ENCODE measurements at regions not wholly inside any gene's neighbourhood (a gene's known extent, or its start where the extent isn't known, plus 50 kb on each side); places are given as distances from the start of the nearest gene placed in this dataset.
"Not testable (repeated sequence)": the region's sequence is repeated elsewhere in the genome, so short reads cannot be mapped to it uniquely, and the experiment has no call there.

DNA sequence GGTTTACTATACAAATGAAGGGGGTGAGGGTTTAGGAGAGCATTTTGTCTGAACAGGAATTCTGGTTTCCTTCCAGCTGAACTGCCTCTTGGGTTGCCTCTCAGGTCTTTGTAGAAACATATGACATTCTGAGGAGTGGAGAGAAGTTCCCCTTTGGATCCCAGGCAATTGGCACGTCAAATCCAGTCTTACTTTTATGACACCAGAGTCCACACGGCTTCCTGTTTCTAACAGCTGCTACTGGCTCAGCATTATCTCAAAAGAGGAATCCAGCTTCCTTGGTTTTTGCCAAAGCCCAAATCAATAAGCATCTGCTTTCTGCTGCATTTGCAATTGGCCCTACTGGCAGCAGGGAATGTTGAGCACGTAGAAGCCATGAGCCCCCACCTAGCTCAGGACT, 97.6 kb upstream of the FAM20A start:
- DNase-seq: no peak

DNA sequence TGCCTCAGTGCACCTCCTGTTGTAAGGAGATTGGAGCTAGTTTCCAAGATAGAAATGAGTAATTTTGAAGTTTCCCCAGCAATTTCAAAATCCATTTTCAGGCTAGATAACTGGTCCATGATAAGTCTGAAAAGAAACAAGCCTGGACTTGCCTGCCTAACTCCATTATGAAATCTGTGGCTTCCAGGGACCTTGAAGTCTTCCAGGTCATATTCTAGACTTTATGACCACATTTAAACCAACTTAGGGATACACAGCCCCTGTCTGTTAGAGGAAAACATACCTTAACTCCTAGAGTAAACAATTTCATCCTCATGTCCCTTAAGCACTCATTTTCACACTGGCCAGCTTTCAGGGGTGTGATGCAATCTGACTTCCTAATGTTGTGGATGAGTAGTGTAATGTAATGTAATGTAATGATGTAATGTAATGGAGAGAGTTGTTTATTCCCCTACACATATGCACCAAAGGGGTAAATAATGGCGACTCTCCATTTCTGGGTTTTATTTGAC, 96.7 kb upstream of the FAM20A start:
- DNase-seq: no peak

DNA sequence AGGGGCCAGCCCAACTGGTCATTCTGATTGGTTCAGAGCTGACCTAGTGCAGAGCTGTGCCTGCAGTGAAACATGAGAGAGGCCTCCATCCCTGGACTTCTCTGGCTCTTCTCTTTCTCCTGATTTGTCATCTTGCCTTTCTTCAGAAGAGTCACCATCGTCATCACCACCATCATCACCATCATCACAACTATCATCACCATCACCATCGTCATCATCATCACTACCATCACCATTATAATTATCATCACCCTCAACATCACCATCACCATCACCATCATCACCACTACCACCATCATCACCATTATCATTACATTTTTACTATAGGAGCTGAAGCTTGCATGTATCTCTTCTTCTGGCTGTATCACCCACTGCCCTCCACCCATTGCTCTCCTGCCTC, 94.5 kb upstream of the FAM20A start:
- DNase-seq: no peak

DNA sequence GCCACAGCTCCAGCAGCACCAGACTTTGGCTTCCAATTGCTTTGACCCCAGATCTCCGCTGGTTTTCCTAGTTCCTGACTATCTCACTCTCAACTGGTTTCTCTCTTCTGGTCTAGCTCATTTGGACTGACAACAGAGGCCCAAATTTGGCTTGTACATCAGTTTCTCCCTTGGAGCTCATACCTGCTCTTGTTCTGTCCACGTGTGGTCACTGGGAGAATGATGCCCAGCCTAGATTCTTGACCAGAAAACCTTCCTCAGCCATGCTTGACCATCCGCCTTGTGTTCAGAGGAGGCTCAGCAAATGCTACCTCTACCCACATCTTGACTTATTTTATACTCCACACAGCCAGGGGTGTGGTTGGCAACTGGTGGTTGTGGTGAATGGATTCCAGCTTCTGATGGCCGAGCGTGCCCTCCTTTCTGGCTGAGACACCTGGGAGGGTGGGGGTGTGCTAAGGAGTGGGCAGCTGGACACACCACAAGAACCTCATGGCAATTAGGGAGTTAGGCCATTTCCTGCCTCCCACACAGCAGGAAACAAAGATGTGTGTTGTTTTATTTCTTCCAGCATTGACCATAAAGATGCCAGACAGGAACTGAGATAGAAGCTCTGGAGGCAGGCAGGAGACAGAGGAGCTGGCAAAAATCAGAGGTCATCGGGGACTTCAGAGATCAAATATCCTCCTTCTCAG, 93.8 kb upstream of the FAM20A start:
- no peak for DNase-seq

DNA sequence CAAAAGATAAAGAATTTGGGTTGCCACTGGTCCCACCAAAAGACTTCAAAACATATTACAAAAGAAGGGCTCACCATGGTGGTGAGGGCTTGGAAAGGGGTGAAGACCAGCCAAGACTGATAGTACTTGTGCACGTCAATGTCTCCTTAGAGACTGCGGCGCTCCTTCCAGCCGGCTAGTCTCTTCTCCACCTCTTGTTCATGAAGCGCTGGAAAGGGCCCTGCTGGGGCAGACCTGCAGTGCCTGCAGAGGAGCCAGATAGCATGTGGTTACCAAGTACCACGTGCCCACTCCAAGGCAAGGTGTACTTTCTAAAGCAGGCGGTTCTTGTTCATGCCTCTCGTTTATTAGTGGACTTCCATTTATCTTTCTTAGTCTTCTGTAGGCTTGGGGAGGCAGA, 92.7 kb upstream of the FAM20A start:
- DNase-seq: no peak

DNA sequence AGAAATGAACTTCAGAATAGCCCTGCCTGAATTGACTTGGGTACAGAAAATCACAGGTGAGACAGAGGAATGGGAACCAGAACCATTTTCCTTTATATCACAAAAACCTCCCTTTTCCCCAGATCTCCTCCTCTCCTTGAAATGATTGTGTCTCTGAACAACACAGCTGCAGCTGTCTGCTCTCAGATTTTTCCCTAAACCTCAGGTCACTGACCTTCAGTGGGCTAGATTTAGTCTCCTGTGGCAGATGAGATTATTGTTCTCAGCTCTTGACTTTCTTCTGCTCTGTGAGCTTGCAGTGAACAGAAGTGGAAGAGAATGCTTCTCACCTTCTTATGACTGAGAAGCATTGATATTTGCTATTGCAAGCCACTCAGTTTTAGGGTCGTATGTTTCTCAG, 92.3 kb upstream of the FAM20A start:
- no peak for DNase-seq

DNA sequence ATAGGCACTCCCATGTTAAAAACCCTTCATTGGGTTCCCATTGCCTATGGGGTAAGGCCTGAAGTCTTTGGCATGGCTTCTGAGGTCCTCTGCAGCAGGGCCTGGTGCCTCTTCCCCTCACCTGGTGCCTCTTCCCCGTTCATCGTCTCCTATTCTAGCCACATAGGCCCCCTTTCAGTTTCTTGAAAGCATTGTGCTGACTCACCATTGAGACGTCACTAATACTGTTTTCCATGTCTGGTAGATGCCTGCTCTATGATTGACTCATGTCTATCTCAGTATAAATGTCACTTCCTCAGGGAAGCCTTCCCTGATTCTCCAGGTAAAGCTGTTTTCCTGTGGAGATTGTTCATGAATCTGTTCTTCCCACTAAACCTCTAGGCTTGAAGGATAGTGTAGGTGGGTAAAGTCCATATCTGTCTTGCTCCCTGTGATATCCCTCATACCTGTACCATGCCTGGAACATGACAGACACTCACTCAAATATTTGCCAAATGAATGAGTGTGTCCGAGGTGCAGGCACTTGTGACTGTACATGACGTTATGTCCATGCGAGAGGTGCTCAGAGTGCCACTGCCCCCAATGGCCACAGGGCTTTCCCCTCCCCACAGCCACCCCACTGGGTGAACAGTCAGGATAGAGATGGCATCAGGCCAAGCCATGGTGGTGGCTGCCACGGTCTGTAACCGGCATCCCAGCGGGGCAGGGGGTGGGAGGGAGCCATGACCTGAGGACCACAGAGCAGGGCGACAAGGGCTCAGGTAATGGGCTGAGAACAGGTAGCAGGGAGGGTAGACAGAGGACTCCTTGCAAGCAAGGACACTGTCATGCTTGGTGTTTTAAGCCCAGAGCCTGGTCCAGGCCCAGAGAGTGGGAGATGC, 85.2 kb upstream of the FAM20A start:
- DNase-seq: no peak

DNA sequence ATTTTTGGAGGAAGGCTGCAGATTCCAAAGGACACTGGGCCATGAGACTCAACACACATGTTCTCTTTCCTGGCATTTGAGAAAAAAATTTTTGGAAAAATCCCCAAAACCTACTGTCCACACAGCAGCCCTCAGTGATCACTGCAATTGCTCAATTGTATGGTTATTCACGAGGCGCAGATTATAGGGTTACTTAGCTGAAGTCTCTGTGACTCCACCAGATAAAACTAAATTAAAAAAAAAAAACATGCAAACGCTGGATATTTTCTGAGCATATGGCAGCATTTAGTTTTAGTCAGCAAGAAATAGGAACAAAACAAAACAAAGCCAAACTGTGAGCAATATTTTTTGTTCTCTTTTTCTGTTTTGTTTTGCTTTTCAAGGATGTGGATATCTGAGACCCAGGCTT, 83.8 kb upstream of the FAM20A start:
- DNase-seq: no peak

DNA sequence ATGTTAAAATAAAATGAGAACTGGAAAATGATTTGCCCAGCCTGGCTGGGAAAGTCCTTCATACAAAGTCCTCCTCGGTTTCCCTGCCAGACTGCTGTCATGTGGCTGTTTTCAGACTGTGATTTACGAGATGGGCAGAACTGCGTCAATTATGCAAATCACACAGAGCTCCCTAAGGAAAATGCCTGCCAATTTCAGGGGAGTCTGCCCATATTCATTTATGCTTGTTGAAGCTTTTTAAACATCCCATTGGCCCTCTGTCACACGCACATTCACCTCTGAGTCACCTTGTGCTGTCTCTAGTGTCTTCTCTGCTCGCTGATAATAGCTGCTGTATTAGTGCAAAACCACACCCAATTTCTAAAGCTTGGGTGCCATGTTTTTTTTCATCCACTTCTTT, 81.7 kb upstream of the FAM20A start:
- no peak for DNase-seq

DNA sequence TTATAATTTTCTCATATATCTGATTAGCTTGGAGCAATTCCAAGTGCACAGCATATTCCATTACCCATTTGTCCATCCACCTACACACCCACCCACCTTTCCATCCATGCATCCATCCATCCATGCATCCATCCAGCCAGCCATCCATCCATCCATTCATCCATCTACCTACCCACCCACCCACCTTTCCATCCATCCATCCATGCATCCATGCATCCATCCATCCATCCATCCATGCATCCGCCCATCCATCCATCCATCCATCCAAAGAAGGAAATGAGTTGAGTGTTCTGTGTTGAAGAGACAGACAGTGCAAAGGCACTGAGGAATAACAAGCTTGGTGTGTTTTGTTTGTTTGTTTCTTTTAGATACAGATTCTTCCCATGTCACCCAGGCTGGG, 78.7 kb upstream of the FAM20A start:
- no peak for DNase-seq

DNA sequence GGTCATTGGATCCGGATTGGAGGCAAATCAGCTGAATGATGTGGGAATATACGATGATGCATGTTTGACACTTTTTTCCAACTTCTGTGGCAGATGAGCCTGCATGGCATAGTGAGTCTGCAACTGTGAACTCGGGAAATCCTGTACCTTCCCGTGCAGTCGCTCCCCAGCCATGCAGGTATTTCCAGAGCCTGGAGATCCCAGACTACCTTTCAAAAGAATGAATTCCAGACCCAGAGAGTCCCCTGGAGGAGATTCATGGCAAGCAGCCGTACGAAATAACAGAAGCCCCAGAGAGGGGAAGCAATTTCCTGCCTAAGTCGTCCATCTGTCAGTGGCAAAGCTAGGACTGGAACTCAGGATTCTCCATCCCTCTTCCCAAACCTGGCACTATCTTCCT, 75.7 kb upstream of the FAM20A start:
- DNase-seq: no peak

DNA sequence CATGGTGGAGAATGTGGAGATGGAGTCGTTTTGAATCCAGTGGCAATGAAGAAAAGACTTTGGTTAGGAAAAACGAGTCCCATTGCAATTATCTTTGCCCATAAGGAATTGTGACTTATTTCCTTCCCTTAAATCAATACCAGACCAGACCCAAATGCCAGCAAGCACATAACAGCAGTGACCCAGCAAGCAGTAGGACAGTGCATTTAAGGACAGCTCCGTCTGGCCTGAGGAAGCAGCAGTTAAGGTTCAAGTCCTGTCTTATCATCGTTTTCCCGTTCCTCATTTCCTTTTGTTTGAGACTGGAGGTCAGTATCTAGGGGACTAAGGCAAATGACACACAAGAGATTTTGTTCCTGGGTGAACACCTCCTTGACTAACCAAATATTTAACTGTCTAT, 74.6 kb upstream of the FAM20A start:
- DNase-seq: no peak

DNA sequence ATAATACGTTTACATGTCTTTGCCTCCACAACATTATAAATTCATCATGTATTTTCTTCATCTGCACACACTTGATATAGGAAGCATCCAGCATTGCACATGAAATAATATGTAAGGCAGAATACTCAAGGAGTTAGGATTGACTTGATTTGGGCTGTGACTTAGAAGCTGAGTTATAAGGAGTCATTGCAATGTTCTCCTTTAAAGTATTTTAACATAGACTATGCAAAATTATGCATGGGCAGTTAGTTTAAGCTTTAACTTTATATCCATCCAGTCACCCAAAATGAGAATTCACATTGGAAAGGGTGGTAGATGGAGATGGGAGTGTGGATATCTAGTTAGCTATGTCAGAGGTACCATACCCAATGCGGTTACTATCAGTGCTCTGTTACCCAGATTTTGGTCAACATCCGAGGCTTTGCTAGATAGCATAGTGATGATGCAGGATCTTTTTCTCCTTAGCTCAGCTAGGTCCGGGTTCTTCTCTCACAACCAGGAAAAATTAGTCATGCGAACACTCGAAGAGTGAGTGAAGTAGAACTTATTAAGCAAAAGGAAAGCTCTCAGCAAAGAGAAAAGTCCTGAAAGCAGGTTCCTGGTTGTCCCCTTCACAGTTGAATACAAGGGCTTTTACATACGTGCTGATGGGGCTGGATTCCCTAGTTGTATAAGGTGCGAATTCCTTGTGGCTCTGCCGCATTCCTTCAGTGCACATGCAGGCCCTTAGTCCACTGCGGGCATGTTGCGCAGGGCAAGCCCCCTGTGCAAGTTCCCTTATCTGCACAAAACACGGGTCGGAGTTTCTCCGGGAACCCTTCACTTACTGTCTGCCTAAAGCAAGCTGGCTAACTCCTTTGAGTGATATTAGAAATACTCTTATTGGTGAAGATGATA, 73.1 kb upstream of the FAM20A start:
- no peak for DNase-seq

DNA sequence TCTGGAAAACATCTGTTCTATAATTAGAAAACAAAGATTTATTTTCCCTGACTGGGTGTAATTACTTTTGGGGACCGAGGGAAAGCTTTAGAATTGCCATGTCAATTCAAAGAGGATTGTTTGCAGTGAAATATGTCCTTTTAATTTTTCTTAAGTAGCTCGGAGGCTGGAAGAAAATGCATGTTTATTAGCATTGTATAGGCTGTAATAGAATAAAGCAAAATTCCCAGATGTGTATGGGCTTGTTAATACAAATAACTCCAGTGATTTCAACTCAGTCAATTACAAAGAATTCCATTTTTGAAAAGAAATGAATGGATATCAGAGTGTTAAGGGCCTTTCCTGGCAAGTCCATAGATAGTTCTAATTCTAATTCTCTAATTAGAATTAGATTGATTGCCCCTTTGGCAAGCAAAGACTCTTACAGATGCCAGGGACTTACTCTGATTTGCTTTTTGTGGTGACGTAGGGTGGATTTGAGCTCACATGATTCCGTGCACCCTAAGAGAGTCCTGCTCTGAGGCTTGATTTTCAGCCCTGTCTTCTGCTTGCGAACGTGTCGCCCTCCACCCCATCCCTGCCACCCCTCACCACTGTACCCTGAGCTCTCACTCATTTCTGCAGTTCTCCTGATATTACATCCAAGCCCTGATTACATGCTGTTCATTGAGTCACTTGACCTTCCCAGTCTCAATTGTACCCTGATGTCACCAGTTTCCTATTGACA, 70.0 kb upstream of the FAM20A start:
- no peak for DNase-seq

DNA sequence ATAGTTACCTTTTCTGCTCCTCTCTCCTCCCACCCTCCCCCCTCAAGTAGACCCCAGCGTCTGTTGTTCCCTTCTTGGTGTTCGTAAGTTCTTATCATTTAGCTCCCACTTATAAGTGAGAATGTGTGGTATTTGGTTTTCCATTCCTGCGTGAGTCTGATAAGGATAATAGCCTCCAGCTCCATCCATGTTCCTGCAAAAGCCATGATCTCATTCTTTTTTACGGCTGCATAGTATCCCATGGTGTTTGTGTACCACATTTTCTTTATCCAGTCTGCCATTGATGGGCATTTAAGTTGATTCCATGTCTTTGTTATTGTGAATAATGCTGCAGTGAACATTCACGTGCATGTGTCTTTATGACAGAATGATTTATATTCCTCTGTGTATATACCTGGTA, 65.3 kb upstream of the FAM20A start:
- DNase-seq: not testable (repeated sequence)

DNA sequence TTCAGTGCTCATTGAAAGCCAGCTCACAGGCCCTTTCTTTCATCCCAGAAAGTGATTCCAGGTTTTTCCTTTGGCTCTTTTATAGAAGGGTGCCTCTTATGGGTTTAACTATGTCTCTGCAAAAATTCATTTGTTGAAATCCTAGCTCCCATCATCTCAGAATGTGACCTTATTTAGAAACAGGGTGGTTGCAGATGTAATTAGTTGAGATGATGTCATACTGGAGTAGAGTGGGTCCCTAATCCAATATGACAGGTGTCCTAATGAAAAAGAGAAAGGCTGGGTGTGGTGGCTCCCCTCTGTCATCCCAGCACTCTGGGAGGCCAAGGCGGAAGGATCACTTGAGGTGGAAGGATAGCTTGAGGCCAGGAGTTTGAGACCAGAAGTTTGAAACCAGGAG, 64.2 kb upstream of the FAM20A start:
- DNase-seq: no peak

DNA sequence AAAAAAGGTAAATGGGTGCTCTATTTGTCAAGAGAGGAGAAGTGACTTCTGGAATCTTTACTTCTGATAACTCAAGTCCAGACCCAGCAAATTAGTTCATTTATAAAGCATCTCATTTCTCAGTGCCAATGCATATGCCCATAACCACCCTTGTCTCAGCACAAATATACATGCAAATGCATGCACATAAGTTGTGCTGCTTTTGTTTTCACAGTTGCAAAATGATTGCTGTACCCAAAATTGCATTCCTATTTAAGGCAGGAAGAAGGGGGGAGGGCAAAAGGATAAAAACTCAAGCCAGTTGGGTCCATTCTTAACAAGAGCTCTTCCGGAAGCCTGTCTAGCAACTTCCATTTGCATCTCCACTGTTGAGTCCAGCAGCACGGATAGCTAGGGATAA, 61.3 kb upstream of the FAM20A start:
- DNase-seq: no peak

DNA sequence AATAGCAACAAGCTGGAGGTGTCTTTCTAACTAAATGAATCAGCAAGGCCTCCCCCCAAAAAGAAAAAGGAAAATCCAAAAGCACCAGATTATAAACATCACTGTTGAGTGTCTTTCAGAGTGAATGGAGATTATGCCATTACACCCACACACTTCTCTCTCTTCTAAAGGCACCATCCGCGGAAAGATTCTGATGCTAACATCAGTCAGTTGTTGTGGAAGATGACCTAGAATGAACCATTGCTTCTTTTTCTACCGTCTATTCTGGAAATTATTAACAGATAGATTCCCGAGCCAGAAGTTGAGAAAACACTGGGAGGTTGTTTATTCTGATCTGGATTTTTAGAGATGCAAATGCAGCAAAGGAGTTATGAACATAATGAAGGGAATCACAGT, 60.9 kb upstream of the FAM20A start:
- DNase-seq: no peak

DNA sequence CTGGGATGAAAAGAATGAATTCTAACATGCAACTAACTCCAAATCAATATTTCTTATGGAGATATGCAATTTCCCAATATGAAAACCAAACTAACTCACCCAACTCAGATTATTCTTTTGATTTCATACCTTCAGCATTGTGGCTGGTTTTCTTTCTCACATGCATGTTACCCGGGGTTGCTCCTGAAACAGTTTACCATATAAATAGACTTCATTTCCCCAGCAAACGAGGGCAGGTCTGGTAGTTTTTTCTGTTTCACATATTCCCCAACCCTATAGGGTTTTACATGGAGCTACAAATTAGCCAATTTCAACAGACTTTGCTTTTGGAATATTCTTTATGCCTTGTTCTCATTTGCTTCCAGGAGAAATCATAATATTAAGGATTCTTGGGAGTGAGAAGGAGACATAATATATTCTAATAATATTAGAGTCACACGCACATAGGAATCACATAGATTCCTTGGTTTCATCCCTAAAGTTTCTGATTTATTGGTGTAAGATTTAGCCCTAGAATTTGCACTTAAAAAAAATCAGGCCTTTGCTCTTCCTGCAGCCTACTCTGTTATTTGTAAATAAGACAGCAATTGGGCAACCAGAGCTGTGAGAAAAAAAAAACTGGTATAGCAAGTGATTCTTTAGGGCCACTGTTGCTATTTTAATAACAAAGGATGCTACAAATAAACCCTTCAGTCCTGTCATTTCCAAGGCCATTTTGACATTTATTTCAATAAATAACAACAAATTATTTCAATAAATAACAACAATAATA, 60.3 kb upstream of the FAM20A start:
- DNase-seq: no peak

DNA sequence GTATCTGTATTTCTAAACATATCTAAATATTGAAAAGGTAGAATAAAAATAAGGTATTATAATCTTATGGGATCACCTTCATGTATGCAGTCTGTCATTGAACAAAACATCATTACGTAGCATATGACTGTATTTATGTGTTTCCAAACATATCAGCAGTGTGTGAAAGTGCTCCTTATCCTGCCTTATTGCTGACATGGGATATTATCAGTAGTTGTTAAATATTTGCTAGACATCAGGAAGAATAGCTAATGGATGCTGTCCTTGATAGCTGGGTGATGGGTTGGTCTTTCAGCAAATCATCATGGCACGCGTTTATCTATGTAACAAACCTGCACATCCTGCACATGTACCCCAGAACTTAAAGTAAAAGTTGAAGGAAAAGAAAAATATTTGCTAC, 59.1 kb upstream of the FAM20A start:
- DNase-seq: no peak

DNA sequence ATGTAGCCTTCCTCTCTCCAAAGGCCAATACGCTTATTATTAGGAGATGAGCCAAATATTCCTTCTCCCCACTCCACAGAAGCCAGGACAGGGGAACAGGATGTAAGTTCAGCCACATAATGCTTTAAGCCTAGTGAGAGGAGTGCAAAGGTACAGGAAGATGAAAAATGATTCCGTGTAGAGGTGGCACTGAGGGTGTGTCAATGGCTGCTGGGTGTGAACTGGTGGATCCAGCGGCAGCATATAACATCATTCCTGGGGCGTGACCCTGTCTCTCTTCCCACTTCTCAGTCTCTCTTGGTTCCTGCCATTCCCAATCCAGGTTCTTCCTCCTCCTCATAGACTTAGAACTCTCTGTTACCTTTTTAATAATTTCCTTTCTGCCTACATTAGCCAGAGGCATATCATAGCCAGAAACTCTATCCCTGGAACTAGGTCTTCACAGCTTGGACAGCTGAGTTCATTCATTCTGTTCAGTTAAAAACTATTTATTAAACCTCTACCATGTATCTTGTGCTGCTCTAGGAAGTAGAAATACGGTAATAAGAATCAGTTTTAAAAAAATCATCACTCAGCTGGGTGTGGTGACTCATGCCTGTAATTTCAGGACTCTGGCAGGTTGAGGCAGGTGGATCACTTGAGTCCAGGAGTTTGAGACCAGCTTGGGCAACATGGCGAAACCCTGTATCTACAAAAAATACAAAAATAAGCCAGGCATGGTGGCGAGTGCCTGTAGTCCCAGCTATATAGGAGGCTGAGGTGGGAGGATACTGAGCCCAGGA, 58.0 kb upstream of the FAM20A start:
- DNase-seq: no peak

Data from stimulated activated CD4-positive, alpha-beta T cell treated with anti-CD3 and anti-CD28 coated beads, Interleukin-2, amount 100 ng/mL, for 24 hours (primary cell).